GM21390 (cell line): ENCODE measurements at regions not wholly inside any gene's neighbourhood (a gene's known extent, or its start where the extent isn't known, plus 50 kb on each side); places are given as distances from the start of the nearest gene placed in this dataset.
"Not testable (repeated sequence)": the region's sequence is repeated elsewhere in the genome, so short reads cannot be mapped to it uniquely, and the experiment has no call there.

Source experiments
- ATAC-seq: cut with Tn5 transposase; IDR thresholded peaks from one replicate; pipeline ENCODE4 v1.9.1; 2021; ENCODE audit not compliant: unreplicated experiment

GRCh38 chr3:28028554-28028953 is 212.9 kb upstream of the CMC1 start:
- ATAC-seq = no peak

GRCh38 chr3:28033059-28033784 is 208.2 kb upstream of the CMC1 start:
- ATAC-seq = no peak

- peak; percentile 52 for ATAC-seq
Observed at GRCh38 chr3:28036599-28037575, 204.5 kb upstream of the CMC1 start.

GRCh38 chr3:28039234-28039633 is 202.2 kb upstream of the CMC1 start:
- no peak for ATAC-seq

- no peak for ATAC-seq
Observed at GRCh38 chr3:28039829-28040228, 201.6 kb upstream of the CMC1 start.

GRCh38 chr3:28042095-28042635 is 199.3 kb upstream of the CMC1 start:
- ATAC-seq = peak; percentile 63

- no peak for ATAC-seq
Observed at GRCh38 chr3:28042707-28043106, 198.7 kb upstream of the CMC1 start.

- ATAC-seq = no peak
Observed at GRCh38 chr3:28050120-28050519, 191.3 kb upstream of the CMC1 start.

- ATAC-seq = no peak
Observed at GRCh38 chr3:28050885-28051284, 190.5 kb upstream of the CMC1 start.

- no peak for ATAC-seq
Observed at GRCh38 chr3:28053759-28054158, 187.7 kb upstream of the CMC1 start.

GRCh38 chr3:28056806-28057205 is 184.6 kb upstream of the CMC1 start:
- ATAC-seq = no peak

- ATAC-seq = no peak
Observed at GRCh38 chr3:28057539-28057938, 183.9 kb upstream of the CMC1 start.

GRCh38 chr3:28059199-28059598 is 182.2 kb upstream of the CMC1 start:
- ATAC-seq = not testable (repeated sequence)

GRCh38 chr3:28066020-28066419 is 175.4 kb upstream of the CMC1 start:
- no peak for ATAC-seq

GRCh38 chr3:28067014-28067413 is 174.4 kb upstream of the CMC1 start:
- ATAC-seq = no peak

- ATAC-seq = no peak
Observed at GRCh38 chr3:28068342-28068741, 173.1 kb upstream of the CMC1 start.

GRCh38 chr3:28069438-28069837 is 172.0 kb upstream of the CMC1 start:
- no peak for ATAC-seq

GRCh38 chr3:28076246-28076645 is 165.2 kb upstream of the CMC1 start:
- no peak for ATAC-seq

- no peak for ATAC-seq
Observed at GRCh38 chr3:28077572-28077971, 163.8 kb upstream of the CMC1 start.

- ATAC-seq = no peak
Observed at GRCh38 chr3:28078536-28078935, 162.9 kb upstream of the CMC1 start.

GRCh38 chr3:28080716-28081115 is 160.7 kb upstream of the CMC1 start:
- no peak for ATAC-seq

- ATAC-seq = peak; percentile 76
Observed at GRCh38 chr3:28081533-28081947, 159.9 kb upstream of the CMC1 start.
